ENCODE measurements at regions not wholly inside any gene's neighbourhood (a gene's known extent, or its start where the extent isn't known, plus 50 kb on each side); places are given as distances from the start of the nearest gene placed in this dataset.

DNA sequence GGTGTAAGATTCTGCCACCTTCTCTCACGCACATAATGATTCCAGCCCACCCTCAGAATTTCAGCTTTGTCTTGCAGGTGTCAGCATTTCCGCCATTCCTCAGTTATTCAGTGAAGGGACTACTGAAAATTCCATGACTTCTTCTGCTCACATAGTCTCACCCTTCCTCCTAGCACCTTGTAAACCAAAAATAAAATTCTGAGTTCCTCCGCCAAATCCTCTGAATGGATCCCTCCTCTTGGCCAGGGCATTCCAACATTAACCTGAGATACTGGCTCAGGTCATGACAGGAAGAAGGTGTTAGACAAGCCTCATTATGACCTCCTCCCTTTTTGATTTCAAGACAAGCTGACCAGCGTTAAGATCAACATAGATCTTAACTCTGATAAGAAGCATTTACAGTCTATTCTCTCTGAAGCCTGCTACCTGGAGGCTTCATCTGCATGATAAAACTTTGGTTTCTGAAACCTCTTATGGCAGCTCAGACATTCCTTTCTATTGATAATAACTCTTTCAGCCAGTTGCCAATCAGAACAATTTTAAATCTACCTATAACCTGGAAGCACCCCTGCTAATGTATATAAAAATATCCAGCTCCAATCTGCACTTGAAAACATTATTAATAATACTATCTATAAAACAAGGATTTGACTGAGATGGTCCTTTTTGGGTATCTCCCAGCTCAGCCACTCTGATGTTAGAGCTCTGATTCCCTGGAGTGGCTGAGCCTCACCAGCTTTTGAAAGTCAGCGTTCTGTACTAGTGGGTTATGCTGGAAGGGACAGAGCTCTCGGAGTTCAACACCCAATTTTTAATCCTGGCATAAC is 136.4 kb upstream of the APCDD1 start:
- Histone ChIP-seq H3K27me3 (no peaks in the 10 kb centered on the region), H3K27ac (no peak overlapping the region), H3K4me3 (no peak overlapping the region), H3K9me3 (no peaks in the 10 kb centered on the region), H3K36me3 (no peaks in the 10 kb centered on the region), H3K4me1 (peaks cover 0 to 8% of the 10 kb centered on the region in 2 donors)
- intact Hi-C loops (cut with DNase I): no loop called here
- DNase-seq: no peak
- TF ChIP-seq CTCF (IDR thresholded peaks at IDR 0.05): no peak
- ATAC-seq: no peak

GRCh38 chr18:10318691-10318970 is 135.8 kb upstream of the APCDD1 start:
- ATAC-seq (peak; percentile 61), DNase-seq (no peak)

DNA sequence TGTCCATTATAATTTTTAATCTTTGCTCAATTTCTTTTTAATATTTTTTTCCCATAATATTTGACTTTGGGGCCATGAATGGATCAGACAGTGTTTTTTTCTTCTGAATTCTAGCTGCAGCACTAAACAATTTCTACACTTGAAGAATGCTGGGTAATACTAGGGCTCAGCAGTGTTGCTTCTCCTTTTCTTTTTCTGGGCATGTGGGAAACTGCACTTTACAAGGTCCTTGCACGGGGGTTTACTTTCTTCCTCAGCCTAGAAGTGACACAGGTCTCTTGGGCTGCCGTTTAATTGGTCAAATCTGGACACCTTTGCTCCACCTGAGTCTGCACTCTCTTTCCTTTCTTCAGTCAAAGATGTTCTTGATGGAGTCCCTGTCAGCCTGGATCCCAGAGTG is 135.4 kb upstream of the APCDD1 start:
- Histone ChIP-seq H3K9me3 (no peaks in the 10 kb centered on the region), H3K27me3 (no peaks in the 10 kb centered on the region), H3K4me3 (no peak overlapping the region), H3K27ac (no peak overlapping the region), H3K36me3 (no peaks in the 10 kb centered on the region), H3K4me1 (peaks cover 0 to 8% of the 10 kb centered on the region in 2 donors)
- TF ChIP-seq CTCF (IDR thresholded peaks at IDR 0.05): no peak
- no peak for DNase-seq
- ATAC-seq: no peak
- intact Hi-C loops (cut with DNase I): no loop called here

More at GRCh38 chr18:10318691-10318970, 135.8 kb upstream of the APCDD1 start:
- no peak for TF ChIP-seq CTCF (IDR thresholded peaks at IDR 0.05)
- Histone ChIP-seq H3K27ac (no peak overlapping the region), H3K4me3 (no peak overlapping the region), H3K4me1 (peaks cover 0 to 8% of the 10 kb centered on the region in 2 donors), H3K9me3 (no peaks in the 10 kb centered on the region), H3K36me3 (no peaks in the 10 kb centered on the region), H3K27me3 (no peaks in the 10 kb centered on the region)
- intact Hi-C loops (cut with DNase I): no loop called here

- ATAC-seq (no peak), DNase-seq (no peak)
- H3K27ac ChIP-seq: no peak overlapping the region
- no peak overlapping the region for H3K4me3 ChIP-seq
- no peak for TF ChIP-seq CTCF (IDR thresholded peaks at IDR 0.05)
- intact Hi-C loops (cut with DNase I): no loop called here
- H3K9me3 ChIP-seq: no peaks in the 10 kb centered on the region
- H3K36me3 ChIP-seq: no peaks in the 10 kb centered on the region
- no peaks in the 10 kb centered on the region for H3K27me3 ChIP-seq
- H3K4me1 ChIP-seq: peaks cover 0 to 7% of the 10 kb centered on the region in 2 donors
These were observed 134.4 kb upstream of the APCDD1 start for GRCh38 chr18:10319914-10320600.

GRCh38 chr18:10320791-10321190 is 133.6 kb upstream of the APCDD1 start:
- no peak for DNase-seq
- no peak for ATAC-seq
- Histone ChIP-seq H3K27me3 (no peaks in the 10 kb centered on the region), H3K27ac (no peak overlapping the region), H3K4me3 (no peak overlapping the region), H3K4me1 (peaks cover 0 to under 1% of the 10 kb centered on the region in 2 donors), H3K9me3 (no peaks in the 10 kb centered on the region), H3K36me3 (no peaks in the 10 kb centered on the region)
- intact Hi-C loops (cut with DNase I): no loop called here
- no peak for TF ChIP-seq CTCF (IDR thresholded peaks at IDR 0.05)
